Coronary artery (tissue), 2 donors: ENCODE measurements at regions not wholly inside any gene's neighbourhood (a gene's known extent, or its start where the extent isn't known, plus 50 kb on each side); places are given as distances from the start of the nearest gene placed in this dataset.
A peak's percentile ranks its signal among the peaks of the same experiment; 100 is the strongest.

ENCODE experiments used
- DNase-seq: peaks from one replicate; pipeline ENCODE4 v3.0.0-alpha.2; 2017; ENCODE audit warnings: low spot score
- H3K27ac ChIP-seq, 2 donors: fragments of 200-600 bp; sonication (generic); one replicate each; pipeline ENCODE4 v1.5.1; 2016 to 2019
- H3K4me3 ChIP-seq: fragments of 200-600 bp; sonication (generic); 2 replicates; pipeline ENCODE4 v1.5.1; 2016; ENCODE audit warnings: mild to moderate bottlenecking, moderate library complexity
- TF ChIP-seq, protein P1 (sequence below): fragments of 200-600 bp; sonication (generic); IDR thresholded peaks from one replicate; pipeline ENCODE4 v1.5.1; 2019; ENCODE audit warnings: antibody characterized with exemption

DNA sequence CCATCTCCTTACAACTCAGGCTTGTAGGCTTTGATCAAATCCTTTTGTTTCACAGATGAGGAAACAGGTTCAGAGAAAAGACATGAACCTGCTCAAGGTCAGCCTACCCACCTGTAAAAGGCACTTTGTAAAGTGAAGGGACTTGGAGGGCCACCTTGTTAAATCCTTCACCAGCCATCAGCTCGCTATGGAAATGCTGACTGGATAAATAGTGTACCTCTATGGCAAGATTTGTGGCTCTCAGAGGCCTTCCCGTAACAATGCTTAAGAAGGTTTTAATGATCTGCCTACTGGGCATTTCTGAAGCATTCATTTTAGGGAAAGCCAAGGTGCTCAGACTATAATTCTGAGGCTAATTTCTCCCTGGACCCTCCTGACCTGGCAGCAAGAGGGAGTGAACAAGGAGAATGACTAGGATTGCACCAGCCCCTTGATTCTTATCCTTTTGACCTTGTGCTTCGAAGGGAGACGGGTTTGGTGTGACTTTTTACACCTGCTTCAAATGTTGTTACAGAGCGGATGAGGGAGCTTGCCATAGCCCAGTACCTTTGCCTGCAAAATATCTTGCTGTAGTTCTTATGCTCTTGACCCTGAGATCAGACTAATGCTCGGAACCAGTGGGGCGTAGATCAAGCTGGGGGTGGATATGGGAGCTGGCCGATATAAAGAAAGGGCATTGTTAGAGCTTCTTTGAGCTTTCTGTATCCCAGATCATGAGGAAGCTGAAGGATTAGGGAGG is 90.9 kb upstream of the CXCR4 start:
- TF ChIP-seq, protein P1, sequence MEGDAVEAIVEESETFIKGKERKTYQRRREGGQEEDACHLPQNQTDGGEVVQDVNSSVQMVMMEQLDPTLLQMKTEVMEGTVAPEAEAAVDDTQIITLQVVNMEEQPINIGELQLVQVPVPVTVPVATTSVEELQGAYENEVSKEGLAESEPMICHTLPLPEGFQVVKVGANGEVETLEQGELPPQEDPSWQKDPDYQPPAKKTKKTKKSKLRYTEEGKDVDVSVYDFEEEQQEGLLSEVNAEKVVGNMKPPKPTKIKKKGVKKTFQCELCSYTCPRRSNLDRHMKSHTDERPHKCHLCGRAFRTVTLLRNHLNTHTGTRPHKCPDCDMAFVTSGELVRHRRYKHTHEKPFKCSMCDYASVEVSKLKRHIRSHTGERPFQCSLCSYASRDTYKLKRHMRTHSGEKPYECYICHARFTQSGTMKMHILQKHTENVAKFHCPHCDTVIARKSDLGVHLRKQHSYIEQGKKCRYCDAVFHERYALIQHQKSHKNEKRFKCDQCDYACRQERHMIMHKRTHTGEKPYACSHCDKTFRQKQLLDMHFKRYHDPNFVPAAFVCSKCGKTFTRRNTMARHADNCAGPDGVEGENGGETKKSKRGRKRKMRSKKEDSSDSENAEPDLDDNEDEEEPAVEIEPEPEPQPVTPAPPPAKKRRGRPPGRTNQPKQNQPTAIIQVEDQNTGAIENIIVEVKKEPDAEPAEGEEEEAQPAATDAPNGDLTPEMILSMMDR: no peak
- DNase-seq: no peak
- H3K4me3 ChIP-seq: no peak overlapping the region
- H3K27ac ChIP-seq: no peak overlapping the region

DNA sequence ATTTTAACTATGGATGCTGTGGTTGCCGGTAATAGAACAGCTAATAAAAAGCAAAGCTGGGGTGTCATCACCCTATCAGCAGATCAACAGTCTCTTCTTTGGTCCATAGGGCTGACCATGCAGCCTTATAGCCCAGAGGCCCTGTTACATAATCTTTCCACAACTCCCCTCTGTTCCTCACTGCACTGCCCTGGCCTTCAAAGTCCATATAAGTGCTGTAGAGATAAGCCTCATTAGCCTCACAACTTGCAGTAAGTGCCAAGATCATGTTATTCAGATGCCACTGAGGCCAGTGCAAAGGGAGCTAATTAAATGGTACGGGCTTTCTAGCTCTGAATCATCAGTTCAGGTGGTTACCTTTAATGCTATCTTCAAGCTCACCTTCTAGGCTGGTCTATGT is 89.7 kb upstream of the CXCR4 start:
- TF ChIP-seq, protein P1: no peak
- no peak overlapping the region for H3K4me3 ChIP-seq
- no peak overlapping the region for H3K27ac ChIP-seq
- DNase-seq: no peak

DNA sequence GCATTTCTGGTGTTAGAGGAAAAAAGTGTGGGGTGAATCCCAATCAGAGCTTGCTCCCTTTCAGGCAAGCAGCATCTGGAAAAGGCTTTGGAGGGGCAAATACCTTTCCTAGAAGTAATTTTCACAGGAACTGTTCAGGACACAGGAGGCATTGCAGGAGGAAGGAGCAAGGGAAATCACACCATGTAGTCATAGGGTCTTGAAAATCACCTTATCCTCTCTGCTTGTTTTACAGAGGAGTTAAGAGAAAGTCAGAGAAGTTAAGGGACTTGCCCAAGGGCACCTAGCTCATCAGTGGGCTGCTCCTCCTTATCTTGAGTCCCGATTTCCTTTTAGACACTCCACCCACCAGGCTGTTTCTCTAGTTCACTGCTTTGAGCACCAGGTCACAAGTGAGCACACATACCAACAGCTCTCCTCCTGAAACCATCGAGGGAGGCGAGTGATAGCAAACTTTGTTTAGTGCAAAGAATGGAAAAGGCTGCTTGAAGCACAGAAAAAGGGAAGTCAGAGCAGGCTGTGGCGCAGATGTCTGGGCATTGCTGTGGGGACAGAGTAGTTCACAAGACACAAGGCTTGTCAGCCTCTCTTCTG is 89.2 kb upstream of the CXCR4 start:
- H3K27ac ChIP-seq: no peak overlapping the region
- no peak overlapping the region for H3K4me3 ChIP-seq
- TF ChIP-seq, protein P1: no peak
- DNase-seq: no peak

DNA sequence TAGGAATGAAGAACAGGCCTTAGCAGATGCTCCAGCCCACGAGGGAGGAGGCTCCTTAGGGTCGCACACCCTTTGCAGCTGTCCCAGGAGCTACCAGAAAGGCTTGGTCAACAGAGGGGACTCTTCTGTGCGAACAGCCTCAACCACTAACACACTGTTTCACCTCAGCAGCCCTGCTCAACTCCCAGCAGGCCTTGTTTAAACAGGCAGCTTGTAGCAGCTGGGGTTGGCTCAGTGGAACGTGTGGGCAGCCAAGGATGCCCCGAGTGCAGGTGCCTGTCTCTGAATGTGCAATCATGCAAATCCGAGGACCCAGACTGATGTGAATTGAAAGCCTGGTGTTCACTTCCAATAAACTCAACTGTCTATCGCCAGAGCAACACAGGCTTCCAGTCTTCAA is 88.7 kb upstream of the CXCR4 start:
- H3K27ac ChIP-seq: no peak overlapping the region
- TF ChIP-seq, protein P1: no peak
- DNase-seq: no peak
- H3K4me3 ChIP-seq: no peak overlapping the region

DNA sequence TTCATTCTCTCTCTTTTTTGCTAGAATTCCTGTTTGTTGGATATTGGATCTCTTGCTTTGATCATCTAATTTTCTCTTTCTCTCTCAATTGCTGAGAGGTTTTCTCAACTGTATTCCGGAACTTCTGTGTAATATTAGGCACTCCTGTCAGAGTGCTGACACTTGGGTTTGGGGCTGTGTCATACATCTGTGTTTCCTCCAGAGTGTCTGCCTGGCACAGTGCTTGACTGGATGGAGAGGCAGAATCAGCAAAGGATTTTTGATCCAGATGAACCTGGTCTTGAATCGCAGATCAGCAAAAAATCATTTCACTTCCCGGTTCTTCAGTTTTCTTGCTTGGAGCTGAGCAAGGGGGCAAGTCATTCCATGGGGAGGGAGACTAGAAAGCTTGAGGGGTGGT is 87.7 kb upstream of the CXCR4 start:
- no peak overlapping the region for H3K4me3 ChIP-seq
- H3K27ac ChIP-seq: no peak overlapping the region
- no peak for DNase-seq
- TF ChIP-seq, protein P1: no peak

DNA sequence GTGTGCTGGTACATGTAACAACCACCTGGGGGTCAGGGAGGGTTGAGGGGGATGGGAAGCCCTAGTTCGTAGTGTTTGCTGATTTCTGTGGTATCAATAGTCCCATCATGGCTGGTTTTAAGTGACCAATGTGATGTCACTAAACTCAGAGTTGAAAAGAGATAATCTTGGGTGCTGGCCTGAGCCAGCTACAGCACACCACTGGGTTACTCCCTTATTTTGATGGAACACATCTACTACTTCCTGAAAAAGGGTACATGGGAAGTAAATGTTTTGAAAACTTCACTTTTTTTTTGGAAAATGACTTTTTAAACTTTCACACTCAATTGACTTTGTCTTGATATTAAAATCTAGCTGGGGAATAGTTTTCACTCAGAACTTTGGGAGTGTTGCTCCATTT is 87.0 kb upstream of the CXCR4 start:
- TF ChIP-seq, protein P1: no peak
- DNase-seq: no peak
- Histone ChIP-seq H3K4me3 (no peak overlapping the region), H3K27ac (peak overlapping the region in 1 of 2 donors; percentile 50)

DNA sequence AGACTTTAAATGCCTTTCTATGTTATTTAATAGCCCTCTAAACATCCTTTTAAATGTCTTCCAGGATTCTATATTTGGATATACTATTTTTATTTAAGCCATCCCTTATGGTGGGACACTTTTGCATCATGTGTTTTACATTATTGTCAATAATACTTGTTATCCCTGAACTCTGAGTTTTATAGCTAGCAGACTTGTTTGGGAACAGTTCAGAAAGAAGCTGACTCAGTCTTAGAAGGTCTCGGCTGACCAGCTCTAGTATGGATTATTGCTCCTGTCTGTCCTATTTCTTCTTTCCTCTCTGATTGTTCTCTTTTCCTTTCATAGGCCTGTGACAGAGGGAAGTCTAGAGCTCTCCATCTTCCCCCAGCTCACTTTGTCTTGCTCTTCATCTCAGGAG is 77.3 kb upstream of the CXCR4 start:
- H3K4me3 ChIP-seq: no peak overlapping the region
- DNase-seq: no peak
- H3K27ac ChIP-seq: no peak overlapping the region
- TF ChIP-seq, protein P1: no peak
